NCI-H345 treated with DMSO at 0.1 percent for 48 hours (cell line): ENCODE measurements at regions not wholly inside any gene's neighbourhood (a gene's known extent, or its start where the extent isn't known, plus 50 kb on each side); places are given as distances from the start of the nearest gene placed in this dataset.

Experiments
- DNase-seq: peaks from one replicate; lab custom pipeline; 2025; ENCODE audit not compliant: unreplicated experiment; lab: John Stamatoyannopoulos, UW

GRCh38 chr1:112040891-112041740, 51.6 kb upstream of the KCND3 start:
- DNase-seq, result no peak

DNA sequence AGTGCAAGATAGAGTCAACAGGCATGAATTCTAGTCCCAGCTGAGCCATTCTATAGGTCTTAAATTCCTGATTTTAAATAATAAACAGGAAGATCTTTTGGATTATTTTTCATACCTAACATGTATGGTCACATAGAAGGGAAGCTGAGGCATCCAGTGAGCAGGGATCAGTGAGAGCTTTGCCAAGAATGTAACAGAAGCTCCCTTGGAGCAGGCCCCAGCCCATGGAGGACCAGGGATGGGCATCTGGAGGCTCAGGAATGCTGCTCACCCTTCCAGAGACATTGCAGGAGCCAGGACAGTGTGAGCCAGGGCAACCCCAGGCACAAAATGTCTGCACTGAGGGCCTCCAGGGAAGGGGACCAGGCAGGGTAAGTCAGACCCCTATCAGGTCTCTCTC, 54.4 kb upstream of the KCND3 start:
- DNase-seq, result no peak

DNA sequence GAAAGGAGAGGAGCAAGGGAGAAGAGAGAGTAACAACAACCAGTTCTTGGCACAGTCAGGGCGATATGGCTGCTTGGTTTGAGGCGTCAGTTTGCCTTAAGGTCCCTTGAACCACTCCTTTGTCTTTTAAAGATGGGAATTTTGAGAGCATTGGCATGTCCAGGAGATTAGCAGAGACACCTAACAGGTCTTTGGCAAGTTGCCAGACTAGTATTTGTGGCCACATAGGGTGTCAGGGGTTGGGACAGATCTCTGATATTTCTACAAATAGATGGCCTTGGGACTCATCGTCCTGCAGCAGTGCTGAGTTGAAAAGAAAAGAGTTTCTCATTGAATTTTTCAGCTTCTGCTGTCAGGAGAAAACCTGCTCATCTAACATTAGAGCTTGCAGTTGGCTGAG, 55.3 kb upstream of the KCND3 start:
- DNase-seq, result no peak

DNA sequence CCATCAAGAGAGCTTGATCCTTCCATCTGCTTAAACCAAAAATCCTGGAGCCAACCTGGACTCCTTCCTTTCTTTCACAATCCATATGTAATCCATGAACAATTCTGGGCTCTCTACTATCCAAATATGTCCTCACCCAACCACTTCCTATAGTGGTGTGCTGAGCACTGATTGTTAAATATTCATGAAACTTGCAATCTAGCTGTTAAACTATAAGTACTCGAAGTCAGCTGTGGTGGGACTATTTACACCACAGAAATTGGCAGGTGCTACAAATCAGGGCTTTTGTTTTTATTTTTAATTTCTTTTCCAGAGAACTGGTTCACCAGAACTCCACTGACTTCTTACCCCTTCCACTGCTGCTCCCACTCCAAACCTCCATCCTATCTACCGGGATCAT, 57.2 kb upstream of the KCND3 start:
- no peak for DNase-seq

GRCh38 chr1:112048421-112048820, 59.0 kb upstream of the KCND3 start:
- no peak for DNase-seq

- no peak for DNase-seq
These were observed 65.0 kb upstream of the KCND3 start for GRCh38 chr1:112054510-112054909.

DNA sequence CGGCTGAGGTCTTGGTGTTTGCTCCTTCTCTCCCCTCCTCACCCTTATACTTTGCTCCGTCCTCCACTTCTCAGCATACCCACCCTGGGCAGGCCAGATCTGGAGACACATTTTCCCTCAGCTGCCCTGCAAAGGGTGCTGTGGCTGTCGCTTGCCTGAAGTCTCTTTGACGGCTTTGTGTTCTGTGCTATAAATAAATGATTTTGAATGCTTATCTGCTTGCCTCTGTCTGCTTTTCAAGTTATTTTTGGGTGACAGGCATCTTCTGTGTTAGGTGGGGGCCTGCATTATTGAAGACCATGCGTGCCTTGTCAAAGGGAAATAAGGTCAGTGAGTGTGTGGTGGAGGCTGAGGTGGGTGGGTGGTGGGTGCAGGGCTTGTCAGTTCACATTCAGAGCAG, 66.9 kb upstream of the KCND3 start:
- no peak for DNase-seq

DNA sequence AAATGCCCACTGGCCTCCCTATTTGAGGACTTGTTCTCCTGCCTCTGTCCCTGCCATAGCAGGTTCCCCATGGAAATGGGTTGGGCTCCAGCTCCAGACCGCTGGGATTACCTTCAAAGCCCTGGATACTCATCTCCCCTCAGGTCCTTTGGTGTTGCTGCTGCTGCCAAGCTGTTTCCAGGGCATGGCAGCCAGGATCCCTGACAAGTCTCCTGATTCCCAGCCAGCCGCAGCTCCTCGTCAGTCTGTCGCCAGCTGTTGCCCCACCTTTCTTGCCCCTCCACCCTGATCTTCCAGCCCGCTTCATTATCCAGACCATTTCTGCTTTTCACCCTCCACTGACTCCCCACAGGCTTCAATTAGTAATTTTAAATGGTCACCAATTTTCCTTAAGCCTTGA, 68.3 kb upstream of the KCND3 start:
- no peak for DNase-seq

DNA sequence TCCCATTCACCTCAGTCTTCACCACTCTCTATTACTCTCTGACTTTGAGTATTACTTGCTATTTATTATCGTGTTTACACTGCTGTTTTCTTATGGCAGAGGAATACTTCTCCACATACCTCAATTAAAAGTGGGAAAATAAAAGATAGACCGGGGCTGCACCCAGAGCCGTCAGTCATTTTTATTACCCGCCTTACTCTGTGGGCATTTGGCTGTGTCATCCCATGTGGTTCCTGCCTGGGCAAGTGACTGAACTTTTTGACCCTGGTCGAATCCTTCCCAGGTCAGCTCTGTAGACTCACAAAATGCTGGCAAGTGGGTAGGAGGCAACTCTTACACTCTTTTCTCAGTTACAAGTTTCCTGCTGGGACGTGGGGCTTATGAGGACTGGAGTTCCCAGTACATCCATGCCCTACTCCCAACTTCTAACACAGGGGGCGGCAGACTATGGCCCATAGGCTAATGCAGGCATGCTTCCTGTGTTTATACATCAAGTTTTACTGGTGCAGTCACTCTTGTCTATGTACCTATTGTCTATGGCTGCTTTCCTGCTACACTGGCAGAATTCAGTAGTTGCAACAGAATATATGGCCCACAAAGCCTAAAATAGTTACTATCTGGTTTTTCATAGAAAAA, 69.5 kb upstream of the KCND3 start:
- no peak for DNase-seq

- no peak for DNase-seq
These were observed 70.2 kb upstream of the KCND3 start for GRCh38 chr1:112059679-112060078.

DNA sequence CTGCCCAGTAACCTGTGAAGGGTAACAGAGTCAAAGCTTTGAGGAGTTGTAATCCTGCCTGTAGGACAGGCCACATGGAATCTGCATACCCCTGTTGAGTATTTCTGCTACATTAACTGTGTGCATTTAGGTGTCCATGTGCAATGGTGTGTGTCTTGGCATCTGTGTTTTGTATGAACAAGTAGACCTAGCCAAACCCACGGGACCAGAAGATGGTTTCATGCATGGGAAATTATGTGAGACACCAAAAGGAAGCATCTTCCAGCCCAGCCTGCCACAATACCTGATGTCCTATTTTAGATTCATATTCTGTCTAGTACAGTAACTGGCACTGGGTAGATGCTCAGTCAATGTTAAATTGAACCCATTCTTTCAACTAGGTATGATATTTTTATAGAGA, 70.8 kb upstream of the KCND3 start:
- DNase-seq, result no peak

- no peak for DNase-seq
These were observed 71.6 kb upstream of the KCND3 start for GRCh38 chr1:112061056-112061455.

DNA sequence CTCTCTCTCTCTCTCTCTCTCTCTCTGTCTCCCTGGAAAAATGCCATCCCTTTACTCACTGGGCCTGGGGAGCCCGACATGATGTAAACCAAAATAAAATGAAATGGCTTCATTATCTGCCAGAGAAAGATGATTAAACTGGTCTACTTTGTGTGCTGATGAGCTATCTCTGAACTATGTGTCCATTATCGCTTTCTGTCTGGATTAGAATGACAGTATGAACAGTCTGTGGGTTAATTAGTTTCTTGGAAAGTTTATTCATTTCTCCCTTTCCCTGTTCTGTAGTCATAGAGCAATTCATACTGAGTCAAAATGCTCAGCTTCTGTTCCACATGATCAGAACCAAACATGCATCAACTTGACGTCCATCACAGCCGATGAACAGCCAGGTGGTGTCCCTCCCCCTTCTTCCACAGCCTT, 72.4 kb upstream of the KCND3 start:
- DNase-seq, result no peak

DNA sequence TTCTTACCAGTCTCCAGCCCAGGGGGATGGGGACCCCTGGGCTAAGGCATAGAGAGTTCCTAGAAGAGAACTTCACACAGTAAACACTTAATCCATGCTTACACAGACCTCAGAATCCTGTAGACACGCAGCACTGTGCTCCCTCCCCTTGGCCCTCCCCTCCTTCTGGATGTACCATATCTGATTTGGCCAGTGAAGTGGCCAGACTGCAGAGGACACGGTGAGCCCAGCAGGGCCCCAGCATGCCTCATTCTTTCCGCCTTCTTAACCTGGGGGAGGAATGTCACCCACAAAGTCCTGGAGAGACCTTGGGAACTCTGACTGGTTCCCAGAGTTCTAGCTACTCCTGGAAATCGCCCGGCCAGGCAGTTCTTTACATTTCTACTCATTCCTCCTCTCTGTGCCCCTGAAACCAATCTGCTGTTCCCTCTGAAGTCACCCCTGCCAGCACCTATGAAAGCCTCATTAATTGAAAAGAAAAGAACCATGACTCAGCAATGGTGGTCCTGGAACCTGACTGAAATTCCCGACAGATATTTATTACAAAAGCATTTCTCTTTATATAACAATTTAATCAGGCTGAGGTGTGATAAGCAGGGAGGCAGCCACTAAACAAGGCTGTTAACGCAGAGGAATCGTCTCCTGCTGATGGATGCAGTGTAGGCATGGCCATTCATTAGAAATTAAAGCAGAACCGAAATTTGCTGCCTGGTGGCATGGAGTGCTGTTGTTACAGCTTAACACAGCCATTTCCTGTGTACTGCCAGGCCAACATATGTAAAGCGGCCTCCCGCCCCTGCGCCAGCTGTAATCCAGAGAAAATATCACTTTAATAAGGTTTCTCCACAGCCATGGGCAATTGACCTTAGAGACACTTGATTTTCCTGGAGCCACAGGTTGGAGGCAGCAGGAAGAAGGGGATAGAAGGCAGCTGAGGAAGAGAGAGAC, 74.6 kb upstream of the KCND3 start:
- no peak for DNase-seq

DNA sequence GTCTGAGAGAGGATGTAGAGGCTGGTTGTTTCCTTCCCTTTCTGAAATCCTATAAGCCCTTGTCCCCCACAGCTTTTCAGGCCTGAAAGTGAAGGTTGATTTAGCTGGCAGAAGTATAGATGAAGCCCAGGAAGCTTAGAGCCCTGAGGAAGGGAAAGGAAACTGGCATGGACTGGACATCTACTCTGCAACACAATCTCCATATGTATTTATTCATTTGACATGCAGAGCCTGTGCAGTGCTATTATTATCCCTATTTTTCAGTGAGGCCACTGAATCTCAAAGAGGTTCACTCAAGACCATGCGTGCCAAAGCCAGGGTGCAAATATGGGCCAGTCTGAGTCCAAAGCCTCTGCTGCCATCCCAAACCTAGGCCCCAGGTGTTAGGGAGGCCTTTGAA, 78.5 kb upstream of the KCND3 start:
- no peak for DNase-seq

GRCh38 chr1:112070677-112071076, 81.2 kb upstream of the KCND3 start:
- DNase-seq, result no peak

GRCh38 chr1:112074711-112075110, 85.2 kb upstream of the KCND3 start:
- DNase-seq, result no peak

- no peak for DNase-seq
These were observed 86.1 kb upstream of the KCND3 start for GRCh38 chr1:112075566-112075965.

DNA sequence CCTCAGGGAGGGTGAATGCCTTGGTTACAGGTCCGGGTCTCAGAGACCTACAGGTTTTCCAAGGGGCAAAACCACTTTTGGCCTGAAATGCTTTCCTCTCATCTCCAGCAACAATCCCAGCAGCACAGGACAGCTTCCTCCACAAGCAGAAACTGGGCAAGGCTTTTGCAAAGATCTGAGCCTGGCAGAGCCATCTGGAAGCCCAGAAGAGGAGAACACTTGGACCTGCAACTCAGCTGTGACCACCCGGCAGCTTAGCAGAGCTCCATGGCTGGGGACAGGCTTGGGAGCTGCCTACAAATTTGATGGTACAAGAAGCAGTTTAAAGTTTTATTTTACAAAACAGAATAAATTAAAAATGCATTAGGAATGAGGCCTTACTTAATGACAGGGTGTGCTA, 90.0 kb upstream of the KCND3 start:
- DNase-seq, result no peak

- no peak for DNase-seq
These were observed 94.0 kb upstream of the KCND3 start for GRCh38 chr1:112083487-112083886.

GRCh38 chr1:112092656-112093371, 103.3 kb upstream of the KCND3 start:
- DNase-seq, result no peak
